ENCODE measurements at regions not wholly inside any gene's neighbourhood (a gene's known extent, or its start where the extent isn't known, plus 50 kb on each side); places are given as distances from the start of the nearest gene placed in this dataset.
"Not testable (repeated sequence)": the region's sequence is repeated elsewhere in the genome, so short reads cannot be mapped to it uniquely, and the experiment has no call there.

- H3K4me3 ChIP-seq (ENCODE audit: low read length) = no peak overlapping the region
- H3K36me3 ChIP-seq (ENCODE audit: insufficient read depth, low read depth, low read length) = no peaks in the 10 kb centered on the region
- H3K9ac ChIP-seq (ENCODE audit: low read depth, low read length) = no peak overlapping the region; the same call in 1 of the 2 replicates
- H3K4me1 ChIP-seq (ENCODE audit: insufficient read depth, low read length) = peaks cover 5% of the 10 kb centered on the region; the same call in 1 of the 2 replicates
- H3K9me3 ChIP-seq (ENCODE audit: insufficient read depth, low read depth, low read length) = no peaks in the 10 kb centered on the region
- no peak overlapping the region for H3K27ac ChIP-seq (ENCODE audit: low read length)
- no peaks in the 10 kb centered on the region; the same call in 1 of the 2 replicates for H3K27me3 ChIP-seq (ENCODE audit: insufficient read depth, low read length)
Measured at GRCh38 chr14:99036611-99037293, 235.2 kb downstream of the BCL11B start.

- H3K27ac ChIP-seq (ENCODE audit: low read length); H3K36me3 ChIP-seq (ENCODE audit: insufficient read depth, low read depth, low read length); H3K9me3 ChIP-seq (ENCODE audit: insufficient read depth, low read depth, low read length); H3K9ac ChIP-seq (ENCODE audit: low read depth, low read length); H3K4me1 ChIP-seq (ENCODE audit: insufficient read depth, low read length); H3K27me3 ChIP-seq (ENCODE audit: insufficient read depth, low read length); H3K4me3 ChIP-seq (ENCODE audit: low read length): not testable (repeated sequence)
Measured at GRCh38 chr14:99037326-99037725, 234.7 kb downstream of the BCL11B start.

GRCh38 chr14:99037777-99038430 is 234.1 kb downstream of the BCL11B start:
- Histone ChIP-seq H3K27ac (ENCODE audit: low read length) (no peak overlapping the region), H3K4me1 (ENCODE audit: insufficient read depth, low read length) (peaks cover 5% of the 10 kb centered on the region; the same call in 1 of the 2 replicates)

GRCh38 chr14:99038431-99038820 is 233.6 kb downstream of the BCL11B start:
- Histone ChIP-seq H3K4me1 (ENCODE audit: insufficient read depth, low read length) (peaks cover 5% of the 10 kb centered on the region; the same call in 1 of the 2 replicates), H3K9ac (ENCODE audit: low read depth, low read length) (no peak overlapping the region), H3K4me3 (ENCODE audit: low read length) (no peak overlapping the region), H3K9me3 (ENCODE audit: insufficient read depth, low read depth, low read length) (no peaks in the 10 kb centered on the region), H3K27ac (ENCODE audit: low read length) (no peak overlapping the region), H3K27me3 (ENCODE audit: insufficient read depth, low read length) (no peaks in the 10 kb centered on the region; the same call in 1 of the 2 replicates), H3K36me3 (ENCODE audit: insufficient read depth, low read depth, low read length) (no peaks in the 10 kb centered on the region)

More at GRCh38 chr14:99037777-99038430, 234.1 kb downstream of the BCL11B start:
- H3K9me3 ChIP-seq (ENCODE audit: insufficient read depth, low read depth, low read length) = no peaks in the 10 kb centered on the region
- H3K9ac ChIP-seq (ENCODE audit: low read depth, low read length) = no peak overlapping the region
- no peaks in the 10 kb centered on the region; the same call in 1 of the 2 replicates for H3K27me3 ChIP-seq (ENCODE audit: insufficient read depth, low read length)
- H3K4me3 ChIP-seq (ENCODE audit: low read length) = no peak overlapping the region
- no peaks in the 10 kb centered on the region for H3K36me3 ChIP-seq (ENCODE audit: insufficient read depth, low read depth, low read length)

GRCh38 chr14:99039331-99040041 is 232.5 kb downstream of the BCL11B start:
- no peak overlapping the region for H3K27ac ChIP-seq (ENCODE audit: low read length)
- H3K27me3 ChIP-seq (ENCODE audit: insufficient read depth, low read length) = no peaks in the 10 kb centered on the region; the same call in 1 of the 2 replicates

GRCh38 chr14:99040052-99040451 is 231.9 kb downstream of the BCL11B start:
- no peak overlapping the region for H3K4me3 ChIP-seq (ENCODE audit: low read length)
- H3K36me3 ChIP-seq (ENCODE audit: insufficient read depth, low read depth, low read length) = no peaks in the 10 kb centered on the region
- H3K27me3 ChIP-seq (ENCODE audit: insufficient read depth, low read length) = no peaks in the 10 kb centered on the region; the same call in 1 of the 2 replicates
- H3K9ac ChIP-seq (ENCODE audit: low read depth, low read length) = no peak overlapping the region
- no peak overlapping the region for H3K27ac ChIP-seq (ENCODE audit: low read length)
- H3K4me1 ChIP-seq (ENCODE audit: insufficient read depth, low read length) = peaks cover 5% of the 10 kb centered on the region; the same call in 1 of the 2 replicates
- H3K9me3 ChIP-seq (ENCODE audit: insufficient read depth, low read depth, low read length) = no peaks in the 10 kb centered on the region

More at GRCh38 chr14:99039331-99040041, 232.5 kb downstream of the BCL11B start:
- Histone ChIP-seq H3K36me3 (ENCODE audit: insufficient read depth, low read depth, low read length) (no peaks in the 10 kb centered on the region), H3K4me3 (ENCODE audit: low read length) (no peak overlapping the region), H3K9me3 (ENCODE audit: insufficient read depth, low read depth, low read length) (no peaks in the 10 kb centered on the region), H3K4me1 (ENCODE audit: insufficient read depth, low read length) (peaks cover 5% of the 10 kb centered on the region; the same call in 1 of the 2 replicates), H3K9ac (ENCODE audit: low read depth, low read length) (no peak overlapping the region)

- Histone ChIP-seq H3K27ac (ENCODE audit: low read length) (no peak overlapping the region), H3K4me1 (ENCODE audit: insufficient read depth, low read length) (peaks cover 5% of the 10 kb centered on the region; the same call in 1 of the 2 replicates), H3K9ac (ENCODE audit: low read depth, low read length) (no peak overlapping the region), H3K4me3 (ENCODE audit: low read length) (no peak overlapping the region), H3K36me3 (ENCODE audit: insufficient read depth, low read depth, low read length) (no peaks in the 10 kb centered on the region), H3K9me3 (ENCODE audit: insufficient read depth, low read depth, low read length) (no peaks in the 10 kb centered on the region), H3K27me3 (ENCODE audit: insufficient read depth, low read length) (no peaks in the 10 kb centered on the region; the same call in 1 of the 2 replicates)
Measured at GRCh38 chr14:99040711-99041110, 231.3 kb downstream of the BCL11B start.

GRCh38 chr14:99041141-99041819 is 230.7 kb downstream of the BCL11B start:
- Histone ChIP-seq H3K36me3 (ENCODE audit: insufficient read depth, low read depth, low read length) (no peaks in the 10 kb centered on the region), H3K4me3 (ENCODE audit: low read length) (no peak overlapping the region), H3K9ac (ENCODE audit: low read depth, low read length) (no peak overlapping the region), H3K9me3 (ENCODE audit: insufficient read depth, low read depth, low read length) (no peaks in the 10 kb centered on the region), H3K27ac (ENCODE audit: low read length) (no peak overlapping the region), H3K27me3 (ENCODE audit: insufficient read depth, low read length) (no peaks in the 10 kb centered on the region; the same call in none of the 2 replicates), H3K4me1 (ENCODE audit: insufficient read depth, low read length) (peaks cover 2% of the 10 kb centered on the region; the same call in 1 of the 2 replicates)

- Histone ChIP-seq H3K9ac (ENCODE audit: low read depth, low read length) (no peak overlapping the region), H3K27me3 (ENCODE audit: insufficient read depth, low read length) (peaks cover 2% of the 10 kb centered on the region), H3K4me3 (ENCODE audit: low read length) (no peak overlapping the region), H3K4me1 (ENCODE audit: insufficient read depth, low read length) (no peaks in the 10 kb centered on the region), H3K36me3 (ENCODE audit: insufficient read depth, low read depth, low read length) (no peaks in the 10 kb centered on the region), H3K9me3 (ENCODE audit: insufficient read depth, low read depth, low read length) (no peaks in the 10 kb centered on the region), H3K27ac (ENCODE audit: low read length) (no peak overlapping the region)
Measured at GRCh38 chr14:99041820-99042174, 230.2 kb downstream of the BCL11B start.

GRCh38 chr14:99042381-99043266 is 229.4 kb downstream of the BCL11B start:
- no peaks in the 10 kb centered on the region for H3K9me3 ChIP-seq (ENCODE audit: insufficient read depth, low read depth, low read length)
- H3K4me3 ChIP-seq (ENCODE audit: low read length) = no peak overlapping the region
- H3K9ac ChIP-seq (ENCODE audit: low read depth, low read length) = no peak overlapping the region
- peaks cover 7% of the 10 kb centered on the region for H3K27me3 ChIP-seq (ENCODE audit: insufficient read depth, low read length)
- H3K36me3 ChIP-seq (ENCODE audit: insufficient read depth, low read depth, low read length) = no peaks in the 10 kb centered on the region
- H3K27ac ChIP-seq (ENCODE audit: low read length) = no peak overlapping the region
- no peaks in the 10 kb centered on the region for H3K4me1 ChIP-seq (ENCODE audit: insufficient read depth, low read length)
